Vagina (tissue), 2 donors: ENCODE measurements at regions not wholly inside any gene's neighbourhood (a gene's known extent, or its start where the extent isn't known, plus 50 kb on each side); places are given as distances from the start of the nearest gene placed in this dataset.

ENCODE experiments used
- DNase-seq, 2 donors: peaks; one replicate each; pipeline ENCODE4 v3.0.0-alpha.2; 2017; ENCODE audit errors: extremely low spot score in 2 of 2
- H3K27ac ChIP-seq: fragments of 200-600 bp; sonication (generic); one replicate; pipeline ENCODE4 v1.5.1; 2019
- H3K27me3 ChIP-seq: fragments of 200-600 bp; sonication (generic); one replicate; pipeline ENCODE4 v1.5.1; 2019
- H3K36me3 ChIP-seq, 2 donors: fragments of 200-600 bp; sonication (generic); one replicate each; pipeline ENCODE4 v1.5.1; 2017 to 2019
- H3K4me1 ChIP-seq: fragments of 200-600 bp; sonication (generic); one replicate; pipeline ENCODE4 v1.5.1; 2019
- H3K4me3 ChIP-seq, 2 donors: fragments of 200-600 bp; sonication (generic); 1 replicate in 1 of 2; 2 replicates in 1 of 2; pipeline ENCODE4 v1.5.1; 2016 to 2019
- H3K9me3 ChIP-seq: fragments of 200-600 bp; sonication (generic); one replicate; pipeline ENCODE4 v1.5.1; 2019
- CTCF ChIP-seq, 3 experiments: fragments of 450-650 bp in 2 of 3; fragments of 200-600 bp in 1 of 3; sonication (generic) in 1 of 3; IDR thresholded peaks; one replicate each; pipeline ENCODE4 v1.5.1; 2017 to 2019; ENCODE audit warnings: antibody characterized with exemption in 3 of 3, mild to moderate bottlenecking in 2 of 3, moderate library complexity in 2 of 3
- POLR2A ChIP-seq, 2 donors: fragments of 450-650 bp; IDR thresholded peaks; one replicate each; pipeline ENCODE4 v1.6.1; 2017; ENCODE audit warnings: antibody characterized with exemption in 2 of 2, mild to moderate bottlenecking in 2 of 2, moderate library complexity in 2 of 2
- POLR2AphosphoS5 ChIP-seq, 2 donors: sonication (generic); formaldehyde crosslinking; IDR thresholded peaks; one replicate each; pipeline ENCODE4 v1.9.0; 2017; ENCODE audit warnings: antibody characterized with exemption in 2 of 2, mild to moderate bottlenecking in 2 of 2, low read depth in 1 of 2; ENCODE audit not compliant: insufficient read depth in 1 of 2
- intact Hi-C: fragments of 100-400 bp; cut with DNase I; formaldehyde crosslinking; loops from one replicate; pipeline ENCODE4 v1.15.1; 2023

GRCh38 chr1:79914896-79915295 is 908.4 kb upstream of the ADGRL4 start:
- H3K4me3 ChIP-seq, result no peak overlapping the region
- intact Hi-C loops, result no loop called here
- H3K27ac ChIP-seq, result no peak overlapping the region
- H3K9me3 ChIP-seq, result no peaks in the 10 kb centered on the region
- no peaks in the 10 kb centered on the region for H3K36me3 ChIP-seq
- TF ChIP-seq POLR2AphosphoS5 (IDR thresholded peaks at IDR 0.05; ENCODE audit: insufficient read depth in 1 of 2, low read depth in 1 of 2), result no peak
- no peak for TF ChIP-seq POLR2A (IDR thresholded peaks at IDR 0.05)
- H3K27me3 ChIP-seq, result no peaks in the 10 kb centered on the region
- H3K4me1 ChIP-seq, result no peaks in the 10 kb centered on the region
- DNase-seq, result no peak

GRCh38 chr1:79912813-79913212 is 906.3 kb upstream of the ADGRL4 start:
- intact Hi-C loops, result no loop called here
- no peak for DNase-seq
- H3K27ac ChIP-seq, result no peak overlapping the region
- TF ChIP-seq POLR2A (IDR thresholded peaks at IDR 0.05) (no peak), POLR2AphosphoS5 (IDR thresholded peaks at IDR 0.05; ENCODE audit: insufficient read depth in 1 of 2, low read depth in 1 of 2) (no peak), CTCF (IDR thresholded peaks at IDR 0.05) (no peak)
- no peaks in the 10 kb centered on the region for H3K9me3 ChIP-seq
- H3K36me3 ChIP-seq, result no peaks in the 10 kb centered on the region
- H3K4me3 ChIP-seq, result no peak overlapping the region
- no peaks in the 10 kb centered on the region for H3K27me3 ChIP-seq
- no peaks in the 10 kb centered on the region for H3K4me1 ChIP-seq

GRCh38 chr1:79903321-79903720 is 896.8 kb upstream of the ADGRL4 start:
- no peak for TF ChIP-seq POLR2AphosphoS5 (IDR thresholded peaks at IDR 0.05; ENCODE audit: insufficient read depth in 1 of 2, low read depth in 1 of 2)
- no peak for TF ChIP-seq CTCF (IDR thresholded peaks at IDR 0.05)
- no peak overlapping the region for H3K4me3 ChIP-seq
- no peaks in the 10 kb centered on the region for H3K36me3 ChIP-seq

GRCh38 chr1:79902418-79902817 is 895.9 kb upstream of the ADGRL4 start:
- DNase-seq, result no peak

More at GRCh38 chr1:79903321-79903720, 896.8 kb upstream of the ADGRL4 start:
- DNase-seq, result no peak
- intact Hi-C loops, result no loop called here
- no peaks in the 10 kb centered on the region for H3K27me3 ChIP-seq
- no peaks in the 10 kb centered on the region for H3K4me1 ChIP-seq
- no peak overlapping the region for H3K27ac ChIP-seq
- H3K9me3 ChIP-seq, result no peaks in the 10 kb centered on the region

GRCh38 chr1:79899914-79900313 is 893.4 kb upstream of the ADGRL4 start:
- TF ChIP-seq POLR2AphosphoS5 (IDR thresholded peaks at IDR 0.05; ENCODE audit: insufficient read depth in 1 of 2, low read depth in 1 of 2) (no peak), POLR2A (IDR thresholded peaks at IDR 0.05) (no peak), CTCF (IDR thresholded peaks at IDR 0.05) (no peak)
- Histone ChIP-seq H3K4me1 (no peaks in the 10 kb centered on the region), H3K9me3 (no peaks in the 10 kb centered on the region), H3K36me3 (no peaks in the 10 kb centered on the region), H3K27ac (no peak overlapping the region), H3K27me3 (no peaks in the 10 kb centered on the region), H3K4me3 (no peak overlapping the region)
- intact Hi-C loops, result no loop called here
- DNase-seq, result no peak

More at GRCh38 chr1:79902418-79902817, 895.9 kb upstream of the ADGRL4 start:
- Histone ChIP-seq H3K36me3 (no peaks in the 10 kb centered on the region), H3K4me1 (no peaks in the 10 kb centered on the region), H3K27ac (no peak overlapping the region), H3K9me3 (no peaks in the 10 kb centered on the region), H3K27me3 (no peaks in the 10 kb centered on the region), H3K4me3 (no peak overlapping the region)
- TF ChIP-seq POLR2A (IDR thresholded peaks at IDR 0.05) (no peak), POLR2AphosphoS5 (IDR thresholded peaks at IDR 0.05; ENCODE audit: insufficient read depth in 1 of 2, low read depth in 1 of 2) (no peak), CTCF (IDR thresholded peaks at IDR 0.05) (no peak)
- intact Hi-C loops, result no loop called here
